Keratinocyte (primary cell): ENCODE measurements at regions not wholly inside any gene's neighbourhood (a gene's known extent, or its start where the extent isn't known, plus 50 kb on each side); places are given as distances from the start of the nearest gene placed in this dataset.

Experiments used
- DNase-seq: peaks from one replicate; pipeline ENCODE4 v3.0.0-alpha.2; 2011; ENCODE audit warnings: low read depth, missing footprints, low spot score
- FAIRE-seq: peaks from 2 replicates; lab custom pipeline; 2011; peaks lifted over from hg19 to GRCh38; lab: Jason Lieb, UNC
- H2AFZ ChIP-seq: 2 replicates; pipeline ENCODE4 v1.6.0; 2012; ENCODE audit warnings: low read length, control low read depth, inconsistent platforms; ENCODE audit not compliant: control insufficient read depth
- H3K27ac ChIP-seq: 2 replicates; pipeline ENCODE4 v1.5.1; 2011; ENCODE audit warnings: low read length; ENCODE audit not compliant: control insufficient read depth, insufficient read depth
- H3K27me3 ChIP-seq: 3 replicates; pipeline ENCODE4 v1.6.0; 2011; ENCODE audit warnings: low read length; ENCODE audit not compliant: control insufficient read depth, insufficient read depth; ENCODE audit errors: extremely low read depth
- H3K36me3 ChIP-seq, 2 experiments: 2 replicates in 1 of 2; 3 replicates in 1 of 2; pipeline ENCODE4 v1.5.1; 2011; ENCODE audit warnings: low read length in 2 of 2, mild to moderate bottlenecking in 1 of 2; ENCODE audit not compliant: control insufficient read depth in 2 of 2, insufficient read depth in 2 of 2; ENCODE audit errors: extremely low read depth in 1 of 2
- H3K4me1 ChIP-seq: 3 replicates; pipeline ENCODE4 v1.5.1; 2011; ENCODE audit warnings: low read length; ENCODE audit not compliant: control insufficient read depth, insufficient read depth; ENCODE audit errors: extremely low read depth
- H3K4me2 ChIP-seq: 3 replicates; pipeline ENCODE4 v1.6.0; 2011; ENCODE audit warnings: low read depth, low read length; ENCODE audit not compliant: control insufficient read depth, insufficient read depth; ENCODE audit errors: extremely low read depth
- H3K4me3 ChIP-seq, 3 experiments: fragments of 200-600 bp in 1 of 3; sonication (generic) in 1 of 3; 2 replicates in 2 of 3; 3 replicates in 1 of 3; pipeline ENCODE4 v1.5.1; 2011 to 2016; ENCODE audit warnings: low read length in 3 of 3, mild to moderate bottlenecking in 3 of 3, control low read depth in 2 of 3, inconsistent platforms in 1 of 3, low read depth in 1 of 3, mixed read lengths in 1 of 3, mixed run types in 1 of 3, moderate library complexity in 1 of 3; ENCODE audit not compliant: control insufficient read depth in 2 of 3, insufficient read depth in 2 of 3; ENCODE audit errors: extremely low read depth in 1 of 3
- H3K79me2 ChIP-seq: 2 replicates; pipeline ENCODE4 v1.6.0; 2012; ENCODE audit warnings: low read length; ENCODE audit not compliant: control insufficient read depth, insufficient read depth
- H3K9ac ChIP-seq: 3 replicates; pipeline ENCODE4 v1.6.0; 2011; ENCODE audit warnings: low read length; ENCODE audit not compliant: control insufficient read depth, insufficient read depth; ENCODE audit errors: extremely low read depth
- H3K9me1 ChIP-seq: 3 replicates; pipeline ENCODE4 v1.6.0; 2011; ENCODE audit warnings: low read length; ENCODE audit not compliant: control insufficient read depth, insufficient read depth; ENCODE audit errors: extremely low read depth
- H3K9me3 ChIP-seq: 2 replicates; pipeline ENCODE4 v1.5.1; 2012; ENCODE audit warnings: low read depth, low read length; ENCODE audit not compliant: control insufficient read depth
- H4K20me1 ChIP-seq: 3 replicates; pipeline ENCODE4 v1.6.0; 2011; ENCODE audit warnings: low read length; ENCODE audit not compliant: control insufficient read depth, insufficient read depth; ENCODE audit errors: extremely low read depth
- EZH2 ChIP-seq: IDR thresholded peaks from one replicate; pipeline ENCODE4 v1.6.1; 2012; ENCODE audit warnings: inconsistent platforms, mild to moderate bottlenecking, low read length, moderate library complexity
- dilution Hi-C: fragments of 300-500 bp; cut with MboI; formaldehyde crosslinking; loops from one replicate; pipeline ENCODE4 v1.7.0; 2020; ENCODE audit warnings: low sequenced_read_pairs; ENCODE audit not compliant: extremely low pct_ligation_motif_present
- TF ChIP-seq, protein P1 (sequence below), 3 experiments: IDR thresholded peaks in 1 of 3; conservative IDR thresholded peaks in 1 of 3; optimal IDR thresholded peaks in 1 of 3; 2 replicates in 2 of 3; 3 replicates in 1 of 3; pipeline versions ENCODE3 to v1.5.1; 2011; ENCODE audit warnings: low read length in 3 of 3, mild to moderate bottlenecking in 3 of 3, moderate library complexity in 2 of 3, control low read depth in 1 of 3, inconsistent platforms in 1 of 3; ENCODE audit not compliant: insufficient read depth in 2 of 3; ENCODE audit errors: extremely low read depth in 1 of 3

- dilution Hi-C loops = no loop called here
- H3K9me1 ChIP-seq = no peaks in the 10 kb centered on the region
- no peak for DNase-seq
- H2AFZ ChIP-seq = no peak overlapping the region
- no peaks in the 10 kb centered on the region for H4K20me1 ChIP-seq
- H3K4me3 ChIP-seq = no peak overlapping the region
- no peak overlapping the region for H3K9ac ChIP-seq
- H3K79me2 ChIP-seq = no peaks in the 10 kb centered on the region
- H3K36me3 ChIP-seq = no peaks in the 10 kb centered on the region
- H3K27me3 ChIP-seq = no peaks in the 10 kb centered on the region
- no peaks in the 10 kb centered on the region for H3K9me3 ChIP-seq
- H3K27ac ChIP-seq = no peak overlapping the region
- TF ChIP-seq, protein P1, sequence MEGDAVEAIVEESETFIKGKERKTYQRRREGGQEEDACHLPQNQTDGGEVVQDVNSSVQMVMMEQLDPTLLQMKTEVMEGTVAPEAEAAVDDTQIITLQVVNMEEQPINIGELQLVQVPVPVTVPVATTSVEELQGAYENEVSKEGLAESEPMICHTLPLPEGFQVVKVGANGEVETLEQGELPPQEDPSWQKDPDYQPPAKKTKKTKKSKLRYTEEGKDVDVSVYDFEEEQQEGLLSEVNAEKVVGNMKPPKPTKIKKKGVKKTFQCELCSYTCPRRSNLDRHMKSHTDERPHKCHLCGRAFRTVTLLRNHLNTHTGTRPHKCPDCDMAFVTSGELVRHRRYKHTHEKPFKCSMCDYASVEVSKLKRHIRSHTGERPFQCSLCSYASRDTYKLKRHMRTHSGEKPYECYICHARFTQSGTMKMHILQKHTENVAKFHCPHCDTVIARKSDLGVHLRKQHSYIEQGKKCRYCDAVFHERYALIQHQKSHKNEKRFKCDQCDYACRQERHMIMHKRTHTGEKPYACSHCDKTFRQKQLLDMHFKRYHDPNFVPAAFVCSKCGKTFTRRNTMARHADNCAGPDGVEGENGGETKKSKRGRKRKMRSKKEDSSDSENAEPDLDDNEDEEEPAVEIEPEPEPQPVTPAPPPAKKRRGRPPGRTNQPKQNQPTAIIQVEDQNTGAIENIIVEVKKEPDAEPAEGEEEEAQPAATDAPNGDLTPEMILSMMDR (optimal IDR thresholded peaks at IDR 0.05 in 1 of 3, IDR thresholded peaks at IDR 0.05 in 1 of 3, conservative IDR thresholded peaks at IDR 0.05 in 1 of 3; ENCODE audit: extremely low read depth in 1 of 3, insufficient read depth in 2 of 3, low read length in 3 of 3) = no peak
- no peak for TF ChIP-seq EZH2
- H3K4me1 ChIP-seq = peaks cover 16% of the 10 kb centered on the region
- no peak overlapping the region for H3K4me2 ChIP-seq
- no peak for FAIRE-seq
These were observed 119.5 kb downstream of the PLEKHG1 start for GRCh38 chr6:150719099-150719766.

- H3K27me3 ChIP-seq = no peaks in the 10 kb centered on the region
- dilution Hi-C loops = no loop called here
- DNase-seq = no peak
- no peak overlapping the region for H3K27ac ChIP-seq
- no peak overlapping the region for H3K9ac ChIP-seq
- no peaks in the 10 kb centered on the region for H3K9me1 ChIP-seq
- no peak overlapping the region for H3K4me2 ChIP-seq
- H2AFZ ChIP-seq = no peak overlapping the region
- H3K4me3 ChIP-seq = no peak overlapping the region
- no peaks in the 10 kb centered on the region for H3K9me3 ChIP-seq
- no peaks in the 10 kb centered on the region for H3K36me3 ChIP-seq
- no peaks in the 10 kb centered on the region for H4K20me1 ChIP-seq
- TF ChIP-seq, protein P1 (optimal IDR thresholded peaks at IDR 0.05 in 1 of 3, IDR thresholded peaks at IDR 0.05 in 1 of 3, conservative IDR thresholded peaks at IDR 0.05 in 1 of 3; ENCODE audit: extremely low read depth in 1 of 3, insufficient read depth in 2 of 3, low read length in 3 of 3) = no peak
- TF ChIP-seq EZH2 = no peak
- H3K4me1 ChIP-seq = peaks cover 16% of the 10 kb centered on the region
- H3K79me2 ChIP-seq = no peaks in the 10 kb centered on the region
- no peak for FAIRE-seq
These were observed 120.1 kb downstream of the PLEKHG1 start for GRCh38 chr6:150719831-150720230.
